Mesodermal cell (in vitro differentiated cells): ENCODE measurements at regions not wholly inside any gene's neighbourhood (a gene's known extent, or its start where the extent isn't known, plus 50 kb on each side); places are given as distances from the start of the nearest gene placed in this dataset.
"Not testable (repeated sequence)": the region's sequence is repeated elsewhere in the genome, so short reads cannot be mapped to it uniquely, and the experiment has no call there.

Experiments
- H3K27ac ChIP-seq: 2 replicates; pipeline ENCODE4 v1.7.0; 2013; ENCODE audit warnings: mild to moderate bottlenecking, low read depth, low read length, moderate library complexity; ENCODE audit not compliant: severe bottlenecking
- H3K36me3 ChIP-seq: 2 replicates; pipeline ENCODE4 v1.7.1; 2013; ENCODE audit warnings: mild to moderate bottlenecking, low read length, moderate library complexity; ENCODE audit not compliant: control insufficient read depth, insufficient read depth
- H3K4me1 ChIP-seq: one replicate; pipeline ENCODE4 v1.7.1; 2013; ENCODE audit warnings: mild to moderate bottlenecking, low read length; ENCODE audit not compliant: insufficient read depth, control insufficient read depth, poor library complexity, severe bottlenecking
- H3K4me3 ChIP-seq: 2 replicates; pipeline ENCODE4 v1.7.0; 2013; ENCODE audit warnings: low read length, control low read depth, mild to moderate bottlenecking; ENCODE audit not compliant: insufficient read depth, poor library complexity, severe bottlenecking; ENCODE audit errors: extremely low read depth
- H3K9me3 ChIP-seq: 2 replicates; pipeline ENCODE4 v1.7.1; 2013; ENCODE audit warnings: mild to moderate bottlenecking, low read length, moderate library complexity; ENCODE audit not compliant: control insufficient read depth
- WGBS, 2 experiments: methylation state at CpG; one replicate each; pipeline ENCODE4 v1.1.5; 2013; ENCODE audit warnings: missing lambda C conversion rate in 2 of 2; ENCODE audit not compliant: insufficient coverage in 2 of 2; 5-methylcytosine and 5-hydroxymethylcytosine counted together

DNA sequence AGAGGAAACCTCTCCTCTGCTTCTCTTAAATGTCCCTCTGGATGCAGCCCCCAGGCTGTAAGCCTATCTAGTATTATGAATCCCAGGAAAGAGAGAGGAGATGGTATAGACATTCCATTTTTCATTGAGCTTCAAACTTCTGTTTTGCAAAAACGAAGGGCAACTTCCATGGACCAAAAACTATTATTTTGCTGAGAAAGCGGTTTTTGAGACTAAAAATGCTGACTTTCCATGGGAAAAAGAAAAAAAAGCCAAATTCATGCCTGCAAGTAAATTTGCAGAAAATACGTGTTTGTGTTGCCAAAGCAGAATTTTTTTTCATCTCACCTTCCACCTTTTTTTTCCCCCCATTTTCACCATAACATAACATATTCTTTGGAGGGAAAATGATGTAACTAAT is 272.5 kb upstream of the CELF4 start:
- Histone ChIP-seq H3K4me3 (no peak overlapping the region), H3K36me3 (no peaks in the 10 kb centered on the region), H3K27ac (no peak overlapping the region), H3K9me3 (no peaks in the 10 kb centered on the region), H3K4me1 (no peaks in the 10 kb centered on the region)
- 92 to 100% methylated on average over 2 of the region's 3 CpGs for WGBS, 2 experiments

DNA sequence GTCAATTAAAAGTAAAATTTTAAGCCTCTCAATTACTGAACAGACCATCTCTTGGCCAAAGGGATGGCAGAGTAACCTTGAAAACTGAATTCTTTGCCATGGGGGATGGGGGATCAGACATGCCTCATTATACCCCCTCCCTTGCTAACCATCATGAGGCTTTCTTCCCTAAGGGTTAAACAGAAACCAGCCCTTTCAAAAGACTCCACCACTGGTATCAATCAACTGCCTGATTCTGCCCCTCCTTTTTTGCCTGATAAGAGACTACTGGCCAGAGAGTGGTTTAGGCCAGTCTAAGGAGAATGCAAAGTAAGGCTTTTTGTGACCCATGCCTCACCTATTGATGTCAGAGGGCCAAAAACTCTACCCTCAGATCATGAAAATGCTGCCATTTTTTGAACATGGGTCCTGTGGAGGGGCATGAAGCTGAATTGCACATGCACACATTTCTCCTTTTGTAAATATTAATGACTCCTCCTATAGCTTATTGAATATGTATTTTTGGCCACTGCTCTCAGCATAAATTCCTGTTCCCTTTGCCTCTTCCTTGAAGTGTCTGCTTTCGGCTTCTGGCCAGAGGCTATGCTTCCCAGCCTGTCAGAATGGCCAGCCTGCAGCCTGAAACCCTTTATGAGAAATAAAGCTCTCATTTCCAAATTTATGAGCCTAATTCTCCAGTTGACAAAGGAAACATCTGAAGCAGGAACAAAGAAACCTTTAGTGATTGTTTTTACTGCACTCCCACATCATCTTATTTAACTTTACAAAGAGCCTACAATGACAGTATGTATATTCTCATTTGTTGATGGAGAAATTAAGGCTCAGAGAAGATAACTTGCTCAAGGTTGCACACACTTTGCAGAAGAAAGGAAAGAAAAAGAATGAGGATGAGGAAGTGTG is 270.7 kb upstream of the CELF4 start:
- H3K36me3 ChIP-seq, result no peaks in the 10 kb centered on the region
- H3K4me1 ChIP-seq, result no peaks in the 10 kb centered on the region
- 89 to 90% methylated on average over 1 of the region's 1 CpG for WGBS, 2 experiments
- no peak overlapping the region for H3K4me3 ChIP-seq
- H3K9me3 ChIP-seq, result no peaks in the 10 kb centered on the region
- H3K27ac ChIP-seq, result no peak overlapping the region

DNA sequence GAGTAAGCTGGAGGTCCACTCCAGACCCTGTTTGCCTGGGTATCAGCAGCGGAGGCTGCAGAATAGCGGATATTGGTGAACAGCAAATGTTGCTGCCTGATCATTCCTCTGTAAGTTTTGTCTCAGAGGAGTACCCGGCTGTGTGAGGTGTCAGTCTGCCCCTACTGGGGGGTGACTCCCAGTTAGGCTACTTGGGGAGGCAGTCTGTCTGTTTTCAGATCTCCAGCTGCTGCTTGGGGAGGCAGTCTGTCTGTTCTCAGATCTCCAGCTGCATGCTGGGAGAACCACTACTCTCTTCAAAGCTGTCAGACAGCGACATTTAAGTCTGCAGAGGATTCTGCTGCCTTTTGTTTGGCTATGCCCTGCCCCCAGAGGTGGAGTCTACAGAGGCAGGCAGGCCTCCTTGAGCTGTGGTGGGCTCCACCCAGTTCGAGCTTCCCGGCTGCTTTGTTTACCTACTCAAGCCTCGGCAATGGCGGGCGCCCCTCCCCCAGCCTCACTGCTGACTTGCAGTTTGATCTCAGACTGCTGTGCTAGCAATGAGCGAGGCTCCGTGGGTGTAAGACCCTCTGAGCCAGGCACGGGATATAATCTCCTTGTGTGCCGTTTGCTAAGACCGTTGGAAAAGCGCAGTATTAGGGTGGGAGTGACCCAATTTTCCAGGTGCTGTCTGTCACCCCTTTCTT is 266.6 kb upstream of the CELF4 start:
- WGBS, 2 experiments, result 92 to 93% methylated on average over 9 of the region's 15 CpGs
- H3K9me3 ChIP-seq, H3K4me1 ChIP-seq, H3K4me3 ChIP-seq, H3K27ac ChIP-seq, H3K36me3 ChIP-seq: not testable (repeated sequence)

DNA sequence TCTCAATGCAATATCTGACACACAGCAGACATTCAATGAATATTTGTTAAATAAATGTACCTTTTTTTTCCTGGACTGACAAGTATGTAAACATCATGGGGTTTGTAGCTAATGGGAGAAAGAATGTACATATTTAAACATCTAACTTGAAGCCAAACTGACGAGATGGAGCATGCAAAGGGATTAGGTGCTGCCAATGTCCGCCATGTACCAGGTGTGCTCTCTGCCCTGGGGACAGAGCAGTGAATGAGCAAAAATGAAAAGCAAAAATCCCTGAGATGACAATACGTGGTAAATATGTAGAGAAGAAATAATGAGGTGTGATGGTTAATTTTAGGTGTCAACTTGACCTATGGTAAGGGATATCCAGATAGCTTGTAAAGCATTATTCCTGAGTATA is 247.4 kb upstream of the CELF4 start:
- no peak overlapping the region for H3K4me3 ChIP-seq
- WGBS, 2 experiments, result 73 to 89% methylated on average over 3 of the region's 3 CpGs
- no peaks in the 10 kb centered on the region for H3K4me1 ChIP-seq
- no peaks in the 10 kb centered on the region for H3K36me3 ChIP-seq
- no peak overlapping the region for H3K27ac ChIP-seq
- H3K9me3 ChIP-seq, result no peaks in the 10 kb centered on the region

DNA sequence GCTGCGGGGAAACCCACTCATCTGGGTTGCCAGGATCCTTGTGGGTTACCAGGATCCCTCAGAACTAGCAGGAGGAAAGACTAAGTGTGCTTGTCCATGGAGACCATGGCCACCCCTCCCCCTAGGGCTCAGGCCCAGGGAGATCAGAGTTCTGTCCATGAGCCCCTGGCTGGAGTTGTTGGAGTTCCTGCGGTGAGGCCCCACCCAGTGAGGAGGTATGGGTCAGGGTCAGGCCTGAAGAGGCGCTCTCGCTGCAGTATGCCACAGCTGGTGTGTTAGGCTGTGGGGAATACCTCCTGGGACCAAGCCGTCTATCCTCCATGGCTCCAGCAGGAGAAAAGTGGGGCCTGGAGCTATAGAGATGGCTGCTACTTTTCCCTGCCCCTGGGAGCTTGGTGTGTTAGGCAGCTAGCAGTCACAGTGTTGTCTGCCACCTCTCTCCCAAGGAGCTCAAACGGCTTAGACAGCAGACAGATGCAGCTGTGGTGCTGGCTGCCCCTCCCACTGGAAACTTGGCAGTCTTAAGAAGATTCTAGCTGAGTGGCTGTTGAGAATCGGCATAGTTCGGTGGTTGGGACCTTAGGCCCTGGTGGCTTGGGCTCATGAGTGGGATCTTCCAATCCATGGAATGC is 240.3 kb upstream of the CELF4 start:
- Histone ChIP-seq H3K9me3 (no peaks in the 10 kb centered on the region), H3K36me3 (no peaks in the 10 kb centered on the region)

DNA sequence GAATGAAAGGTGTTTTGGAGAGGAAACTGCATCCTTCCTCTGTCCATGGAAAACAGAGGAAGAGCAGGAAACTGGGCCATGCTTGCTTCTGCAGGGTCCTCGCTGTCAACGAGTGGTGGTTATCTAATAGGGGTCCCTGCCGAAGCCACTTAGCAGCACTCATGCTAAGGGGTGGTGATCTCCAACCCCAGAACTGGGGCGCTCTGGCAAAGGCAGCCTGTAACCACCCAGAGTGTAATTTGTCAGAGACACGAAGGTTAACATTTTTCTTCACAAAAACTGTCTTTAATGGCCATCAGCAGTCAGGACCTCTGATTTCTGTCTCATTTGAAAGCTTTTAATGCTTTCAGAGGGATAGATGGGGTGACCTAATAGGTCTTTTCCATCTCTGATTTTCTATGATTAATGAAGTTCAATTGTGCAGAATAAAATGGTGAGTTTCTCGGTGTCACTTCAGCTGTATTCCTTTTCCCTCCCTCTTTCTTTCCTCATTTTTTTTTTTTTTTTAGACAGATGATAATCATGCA is 231.3 kb upstream of the CELF4 start:
- 91 to 95% methylated on average over 4 to 6 of the region's 6 CpGs for WGBS, 2 experiments
- Histone ChIP-seq H3K27ac (no peak overlapping the region), H3K9me3 (no peaks in the 10 kb centered on the region)

More for the DNA sequence above, 240.3 kb upstream of the CELF4 start:
- Histone ChIP-seq H3K27ac (no peak overlapping the region), H3K4me1 (no peaks in the 10 kb centered on the region), H3K4me3 (no peak overlapping the region)
- 89 to 95% methylated on average over 8 of the region's 8 CpGs for WGBS, 2 experiments

DNA sequence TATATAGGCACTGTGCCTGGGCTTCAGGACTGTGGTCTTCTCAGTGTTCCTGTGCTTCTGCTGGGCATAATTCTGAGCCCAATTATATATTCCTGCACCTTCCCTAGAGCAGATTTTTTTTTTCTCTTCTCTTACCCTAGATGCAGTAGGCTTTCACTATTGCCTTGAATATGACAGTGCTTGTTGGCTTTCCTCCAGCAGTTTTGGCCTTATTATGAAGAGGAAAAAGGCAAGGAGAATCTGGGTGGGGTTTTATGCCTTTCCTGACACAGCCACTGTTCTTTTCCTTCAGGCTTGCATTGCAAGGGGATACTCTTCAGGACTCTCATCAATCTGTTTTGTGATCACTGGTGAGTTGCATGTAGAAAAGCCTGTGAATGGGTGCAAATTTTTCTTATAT is 221.9 kb upstream of the CELF4 start:
- H3K4me1 ChIP-seq, result no peaks in the 10 kb centered on the region
- no peak overlapping the region for H3K4me3 ChIP-seq
- H3K36me3 ChIP-seq, result no peaks in the 10 kb centered on the region
- no peak overlapping the region for H3K27ac ChIP-seq
- H3K9me3 ChIP-seq, result no peaks in the 10 kb centered on the region

More for the DNA sequence above, 231.3 kb upstream of the CELF4 start:
- no peak overlapping the region for H3K4me3 ChIP-seq
- H3K36me3 ChIP-seq, result no peaks in the 10 kb centered on the region
- H3K4me1 ChIP-seq, result no peaks in the 10 kb centered on the region

DNA sequence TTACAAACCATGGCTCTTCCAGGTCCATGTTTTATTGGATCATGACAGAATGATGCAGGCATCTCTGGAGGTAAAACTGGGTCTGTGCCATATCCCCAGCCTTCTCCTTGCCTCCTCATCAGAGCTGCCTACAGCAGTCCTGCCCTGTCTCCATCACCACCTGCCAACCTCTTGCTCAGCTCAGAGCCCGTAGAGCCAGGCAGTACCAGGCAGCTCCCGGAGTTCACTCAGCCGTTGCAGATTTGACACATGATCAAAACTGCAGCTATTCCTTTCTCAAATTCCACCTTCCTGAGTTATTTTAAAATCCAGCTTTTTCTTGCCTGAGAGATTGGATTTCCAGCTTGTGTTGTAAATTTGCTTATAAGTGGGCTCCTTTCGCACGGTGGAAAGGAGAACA is 218.2 kb upstream of the CELF4 start:
- H3K9me3 ChIP-seq, result no peaks in the 10 kb centered on the region
- H3K27ac ChIP-seq, result no peak overlapping the region
- H3K4me1 ChIP-seq, result no peaks in the 10 kb centered on the region
- no peaks in the 10 kb centered on the region for H3K36me3 ChIP-seq
- H3K4me3 ChIP-seq, result no peak overlapping the region
- 87 to 94% methylated on average over 3 of the region's 5 CpGs for WGBS, 2 experiments

DNA sequence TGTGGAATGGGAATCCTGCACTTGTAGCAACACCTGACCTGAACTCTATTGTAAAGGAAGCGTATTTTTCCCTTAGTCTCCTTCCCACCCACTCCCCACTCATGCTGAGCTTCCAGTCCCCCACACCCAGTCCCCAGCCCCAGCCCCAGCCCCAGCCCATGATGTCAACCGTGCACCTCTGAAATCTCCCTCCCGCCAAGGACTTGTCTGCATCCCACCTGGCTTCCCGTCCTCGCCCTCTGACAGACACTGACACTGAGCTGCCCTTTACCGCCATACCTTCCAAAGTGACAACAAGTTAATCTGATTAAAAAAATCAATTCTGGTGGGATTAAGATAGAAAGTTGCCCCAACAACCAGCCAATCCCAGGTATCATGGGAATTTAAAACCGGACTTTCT is 213.6 kb upstream of the CELF4 start:
- WGBS, 2 experiments, result 82 to 94% methylated on average over 2 to 5 of the region's 7 CpGs
- Histone ChIP-seq H3K27ac (no peak overlapping the region), H3K4me1 (no peaks in the 10 kb centered on the region), H3K4me3 (no peak overlapping the region), H3K36me3 (no peaks in the 10 kb centered on the region), H3K9me3 (no peaks in the 10 kb centered on the region)

DNA sequence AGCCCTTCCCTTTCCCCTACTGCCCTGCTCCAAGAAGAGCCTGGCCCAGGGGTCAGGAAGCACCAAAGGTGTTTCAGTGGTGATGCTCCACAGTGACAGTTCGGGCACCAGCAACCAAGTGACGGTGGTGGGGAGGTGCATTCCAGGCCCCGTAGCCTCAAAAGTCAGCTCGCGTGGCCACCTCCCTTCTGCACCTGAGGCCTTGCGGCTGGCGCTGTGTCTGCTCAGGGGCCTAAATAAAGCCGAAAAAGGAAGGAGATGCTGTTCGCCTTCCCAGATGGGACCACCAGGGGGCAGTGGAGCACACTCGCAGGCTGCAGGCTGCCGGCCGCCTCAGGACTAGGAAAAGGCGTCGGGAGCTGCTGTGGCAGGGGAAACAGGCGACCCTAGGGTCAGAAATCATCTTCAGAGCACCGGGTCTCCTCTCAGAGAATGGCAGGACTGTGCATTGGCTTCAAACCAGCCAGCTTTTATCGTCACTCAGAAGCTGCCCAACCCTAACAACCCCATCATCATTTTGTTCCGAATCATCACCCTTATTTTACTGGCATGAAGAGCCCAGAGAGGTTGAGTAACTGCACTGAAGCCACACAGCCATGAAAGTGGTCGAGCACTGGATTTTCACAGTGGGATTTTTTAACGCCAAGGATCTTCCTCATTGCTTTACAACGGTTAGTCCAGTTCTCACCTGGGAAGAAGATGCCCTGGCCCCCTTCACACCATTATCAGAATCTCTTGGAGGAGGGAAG is 213.0 kb upstream of the CELF4 start:
- 16 to 17% methylated on average over 17 to 19 of the region's 21 CpGs for WGBS, 2 experiments
- no peaks in the 10 kb centered on the region for H3K9me3 ChIP-seq
- H3K4me1 ChIP-seq, result no peaks in the 10 kb centered on the region
- no peak overlapping the region for H3K27ac ChIP-seq
- H3K4me3 ChIP-seq, result no peak overlapping the region
- no peaks in the 10 kb centered on the region for H3K36me3 ChIP-seq
